Activated naive CD4-positive, alpha-beta T cell treated with anti-CD3 and anti-CD28 coated beads, Interleukin-2, amount 50 U/mL, for 72 hours (primary cell): ENCODE measurements at regions not wholly inside any gene's neighbourhood (a gene's known extent, or its start where the extent isn't known, plus 50 kb on each side); places are given as distances from the start of the nearest gene placed in this dataset.

Experiments used
- ATAC-seq, 2 donors: fragments of 150-1000 bp; cut with Tn5 transposase; 2 replicates each; pipeline ENCODE4 v1.10.0; 2021; ENCODE audit warnings: mild to moderate bottlenecking in 2 of 2, moderate library complexity in 2 of 2
- DNase-seq, 2 donors: peaks; one replicate each; pipeline ENCODE4 v3.0.0; 2021 to 2022; ENCODE audit warnings: low spot score in 2 of 2
- H3K27ac Mint-ChIP-seq, 2 donors: one replicate each; pipeline ENCODE4 v1.8.0; 2022; ENCODE audit warnings: mild to moderate bottlenecking in 2 of 2, mixed read lengths in 2 of 2
- H3K36me3 Mint-ChIP-seq, 2 donors: one replicate each; pipeline ENCODE4 v1.8.0; 2022; ENCODE audit warnings: mixed read lengths in 2 of 2
- H3K9me3 Mint-ChIP-seq, 2 donors: one replicate each; pipeline ENCODE4 v1.8.0; 2022; ENCODE audit warnings: mixed read lengths in 2 of 2

GRCh38 chr12:94092516-94093241 is 55.7 kb upstream of the PLXNC1 start:
- Mint-ChIP-seq H3K36me3 (no peaks in the 10 kb centered on the region), H3K9me3 (peaks cover 0 to 5% of the 10 kb centered on the region in 2 donors), H3K27ac (no peak overlapping the region)
- ATAC-seq (no peak), DNase-seq (no peak)

- no peak overlapping the region for H3K27ac Mint-ChIP-seq
- H3K9me3 Mint-ChIP-seq, result peaks cover 0 to 5% of the 10 kb centered on the region in 2 donors
- H3K36me3 Mint-ChIP-seq, result no peaks in the 10 kb centered on the region
- DNase-seq (no peak), ATAC-seq (no peak)
Measured at GRCh38 chr12:94094700-94095099, 53.7 kb upstream of the PLXNC1 start.

- DNase-seq, result no peak
- peaks cover 0 to 5% of the 10 kb centered on the region in 2 donors for H3K9me3 Mint-ChIP-seq
- no peaks in the 10 kb centered on the region for H3K36me3 Mint-ChIP-seq
- no peak overlapping the region for H3K27ac Mint-ChIP-seq
- no peak for ATAC-seq
Measured at GRCh38 chr12:94095618-94096017, 52.8 kb upstream of the PLXNC1 start.

- Mint-ChIP-seq H3K9me3 (peaks cover 0 to 2% of the 10 kb centered on the region in 2 donors), H3K27ac (no peak overlapping the region), H3K36me3 (no peaks in the 10 kb centered on the region)
- ATAC-seq (no peak), DNase-seq (no peak)
Measured at GRCh38 chr12:94098466-94098865, 49.9 kb upstream of the PLXNC1 start.
